ENCODE measurements at regions not wholly inside any gene's neighbourhood (a gene's known extent, or its start where the extent isn't known, plus 50 kb on each side); places are given as distances from the start of the nearest gene placed in this dataset.

DNA sequence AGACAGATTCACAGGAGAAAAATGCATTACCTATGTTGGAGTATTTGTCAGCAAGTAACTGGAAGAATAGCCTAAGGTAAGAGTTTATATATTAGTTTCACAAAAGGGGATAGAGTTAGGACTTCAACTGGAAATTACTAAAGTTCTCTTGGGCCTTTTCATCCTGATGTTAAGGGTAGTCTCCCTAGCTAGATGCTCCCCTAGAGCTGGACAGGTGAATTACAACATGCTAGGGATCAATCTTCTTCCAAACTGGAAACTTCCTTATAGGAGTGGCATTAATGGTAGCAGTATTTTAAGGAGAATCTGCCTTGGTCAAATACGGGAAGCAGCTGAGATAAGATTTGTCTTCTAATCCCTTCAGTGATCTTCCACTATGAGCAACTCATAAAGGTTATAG lies 632.8 kb upstream of the RAG2 start:
- Histone ChIP-seq H3K14ac (ENCODE audit: insufficient read depth, low read length) (no peak overlapping the region), H3K27ac (ENCODE audit: insufficient read length, low read depth, low read length) (no peak overlapping the region), H3K27me3 (ENCODE audit: insufficient read depth, low read length) (no peaks in the 10 kb centered on the region), H2BK120ac (ENCODE audit: low read depth, low read length, poor library complexity, severe bottlenecking) (no peak overlapping the region), H3K79me1 (ENCODE audit: insufficient read depth, low read depth, low read length, poor library complexity, severe bottlenecking) (no peaks in the 10 kb centered on the region), H2AK5ac (ENCODE audit: insufficient read length, low read length) (no peak overlapping the region), H2BK5ac (ENCODE audit: insufficient read length, low read length) (no peak overlapping the region), H3K9ac (ENCODE audit: extremely low read depth, insufficient read length, low read length) (no peak overlapping the region), H3K4me2 (ENCODE audit: insufficient read depth, insufficient read length, low read length) (no peak overlapping the region), H3K23me2 (ENCODE audit: insufficient read length, low read depth, low read length, poor library complexity, severe bottlenecking) (no peaks in the 10 kb centered on the region), H2BK15ac (ENCODE audit: low read depth, low read length) (no peak overlapping the region), H3K4ac (ENCODE audit: low read depth, low read length) (no peak overlapping the region), H3K18ac (ENCODE audit: insufficient read length, low read depth, low read length) (no peak overlapping the region), H4K5ac (ENCODE audit: insufficient read length, low read depth, low read length) (no peak overlapping the region), H4K8ac (replicated peaks; ENCODE audit: insufficient read length, low read depth, low read length) (no peak overlapping the region), H3K79me2 (ENCODE audit: insufficient read depth, low read length) (no peaks in the 10 kb centered on the region), H2AFZ (ENCODE audit: low read length) (no peak overlapping the region), H3K23ac (ENCODE audit: insufficient read length, low read depth, low read length) (no peak overlapping the region), H3K9me3 (ENCODE audit: control insufficient read depth, low read depth, low read length) (no peaks in the 10 kb centered on the region), H2BK12ac (ENCODE audit: insufficient read length, low read depth, low read length) (no peak overlapping the region), H3K4me1 (ENCODE audit: insufficient read depth, low read length) (no peaks in the 10 kb centered on the region), H3T11ph (ENCODE audit: low read length) (no peak overlapping the region), H4K20me1 (ENCODE audit: control insufficient read depth, insufficient read depth, insufficient read length) (no peaks in the 10 kb centered on the region), H2BK20ac (ENCODE audit: low read depth, low read length, poor library complexity, severe bottlenecking) (no peak overlapping the region), H3K56ac (ENCODE audit: insufficient read length, low read depth, low read length) (no peak overlapping the region), H4K91ac (ENCODE audit: insufficient read length, low read depth, low read length) (no peak overlapping the region)
- TF ChIP-seq, protein P1, sequence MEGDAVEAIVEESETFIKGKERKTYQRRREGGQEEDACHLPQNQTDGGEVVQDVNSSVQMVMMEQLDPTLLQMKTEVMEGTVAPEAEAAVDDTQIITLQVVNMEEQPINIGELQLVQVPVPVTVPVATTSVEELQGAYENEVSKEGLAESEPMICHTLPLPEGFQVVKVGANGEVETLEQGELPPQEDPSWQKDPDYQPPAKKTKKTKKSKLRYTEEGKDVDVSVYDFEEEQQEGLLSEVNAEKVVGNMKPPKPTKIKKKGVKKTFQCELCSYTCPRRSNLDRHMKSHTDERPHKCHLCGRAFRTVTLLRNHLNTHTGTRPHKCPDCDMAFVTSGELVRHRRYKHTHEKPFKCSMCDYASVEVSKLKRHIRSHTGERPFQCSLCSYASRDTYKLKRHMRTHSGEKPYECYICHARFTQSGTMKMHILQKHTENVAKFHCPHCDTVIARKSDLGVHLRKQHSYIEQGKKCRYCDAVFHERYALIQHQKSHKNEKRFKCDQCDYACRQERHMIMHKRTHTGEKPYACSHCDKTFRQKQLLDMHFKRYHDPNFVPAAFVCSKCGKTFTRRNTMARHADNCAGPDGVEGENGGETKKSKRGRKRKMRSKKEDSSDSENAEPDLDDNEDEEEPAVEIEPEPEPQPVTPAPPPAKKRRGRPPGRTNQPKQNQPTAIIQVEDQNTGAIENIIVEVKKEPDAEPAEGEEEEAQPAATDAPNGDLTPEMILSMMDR (conservative IDR thresholded peaks at IDR 0.05): peak; percentile 55
- DNase-seq: no peak
- no peak overlapping the region for H3K27ac Mint-ChIP-seq
- H3K4me3 Mint-ChIP-seq: no peak overlapping the region
- H3K36me3 Mint-ChIP-seq (ENCODE audit: insufficient read depth in 1 of 3, low read depth in 3 of 3): peaks cover 0 to under 1% (median 0%) of the 10 kb centered on the region in 3 experiments; a peak in 2 of 7 replicates
- no peaks in the 10 kb centered on the region for H3K4me1 Mint-ChIP-seq
- no CpG with 5 or more reads among the region's 1 CpG for WGBS (ENCODE audit: extremely low coverage, insufficient read length, low lambda C conversion rate)
- H3K9me3 Mint-ChIP-seq: peaks cover 3 to 7% of the 10 kb centered on the region in 2 experiments; a peak in 3 of 5 replicates
- H3K27me3 Mint-ChIP-seq (ENCODE audit: low read depth): no peaks in the 10 kb centered on the region
